PC-3 (cell line): ENCODE measurements at regions not wholly inside any gene's neighbourhood (a gene's known extent, or its start where the extent isn't known, plus 50 kb on each side); places are given as distances from the start of the nearest gene placed in this dataset.

Source experiments
- ATAC-seq: fragments of 200-7000 bp; cut with Tn5 transposase; 2 replicates; pipeline ENCODE4 v1.9.1; 2020; ENCODE audit warnings: mild to moderate bottlenecking, moderate library complexity
- BruUV-seq: library from RNA; stranded (reverse); fragments of 400-500 nt; replicated peaks from 2 replicates; lab custom pipeline; 2021; lab: Mats Ljungman, UMichigan
- CTCF ChIA-PET: fragments of 300-600 bp; sonication (Branson Sonifier 250); formaldehyde crosslinking; loops from one replicate; lab custom pipeline; 2022; ENCODE audit warnings: antibody characterized with exemption; lab: Charles Lee
- POLR2A ChIA-PET: fragments of 300-600 bp; sonication (Branson Sonifier 250); formaldehyde crosslinking; loops from one replicate; lab custom pipeline; 2022; ENCODE audit warnings: antibody characterized with exemption; ENCODE audit not compliant: unreplicated experiment; lab: Charles Lee
- DNase-seq: peaks from one replicate; pipeline ENCODE4 v3.0.0-alpha.2; 2015
- H2AFZ ChIP-seq: fragments of 300-600 bp; sonication (generic); 2 replicates; pipeline ENCODE4 v1.6.0; 2016; ENCODE audit warnings: antibody characterized with exemption, low read length
- H3F3A ChIP-seq: fragments of 300-600 bp; sonication (generic); one replicate; pipeline ENCODE4 v1.6.0; 2017; ENCODE audit warnings: antibody characterized with exemption, low read length, control low read depth, mild to moderate bottlenecking; ENCODE audit not compliant: unreplicated experiment
- H3K27ac ChIP-seq: fragments of 300-600 bp; sonication (generic); 2 replicates; pipeline ENCODE4 v1.5.1; 2016; ENCODE audit warnings: mild to moderate bottlenecking, low read length
- H3K27me3 ChIP-seq: fragments of 300-600 bp; sonication (generic); 2 replicates; pipeline ENCODE4 v1.6.1; 2016; ENCODE audit warnings: low read length, mixed read lengths
- H3K36me3 ChIP-seq: fragments of 300-600 bp; sonication (generic); 2 replicates; pipeline ENCODE4 v1.6.1; 2016; ENCODE audit warnings: low read depth, mixed run types, low read length, mixed read lengths
- H3K4me1 ChIP-seq: fragments of 300-600 bp; sonication (generic); 2 replicates; pipeline ENCODE4 v1.5.1; 2016; ENCODE audit warnings: low read length; ENCODE audit not compliant: insufficient read depth
- H3K4me2 ChIP-seq: fragments of 300-600 bp; sonication (generic); 2 replicates; pipeline ENCODE4 v1.6.0; 2016; ENCODE audit warnings: low read length
- H3K4me3 ChIP-seq: fragments of 300-600 bp; sonication (generic); 2 replicates; pipeline ENCODE4 v1.5.1; 2016; ENCODE audit warnings: mild to moderate bottlenecking, low read length, mixed read lengths
- H3K79me2 ChIP-seq: fragments of 300-600 bp; sonication (generic); 2 replicates; pipeline ENCODE4 v1.6.1; 2017; ENCODE audit warnings: low read length, mixed read lengths
- H3K9ac ChIP-seq: fragments of 300-600 bp; sonication (generic); 2 replicates; pipeline ENCODE4 v1.6.0; 2016; ENCODE audit warnings: mild to moderate bottlenecking, low read length
- H3K9me2 ChIP-seq: fragments of 300-600 bp; sonication (generic); replicated peaks from 2 replicates; pipeline ENCODE4 v1.6.1; 2016; ENCODE audit warnings: mixed run types, low read length, mixed read lengths
- H3K9me3 ChIP-seq: fragments of 300-600 bp; sonication (generic); 2 replicates; pipeline ENCODE4 v1.6.1; 2016; ENCODE audit warnings: low read length, mixed read lengths
- H4K20me1 ChIP-seq: fragments of 300-600 bp; sonication (generic); 2 replicates; pipeline ENCODE4 v1.6.1; 2016; ENCODE audit warnings: low read length, mixed read lengths
- CTCF ChIP-seq: fragments of 300-600 bp; sonication (generic); conservative IDR thresholded peaks from 2 replicates; pipeline ENCODE4 v1.5.1; 2017; ENCODE audit warnings: antibody characterized with exemption, low read depth, mild to moderate bottlenecking, low read length
- EZH2 ChIP-seq: fragments of 300-600 bp; sonication (generic); IDR thresholded peaks from one replicate; pipeline ENCODE4 v1.6.1; 2017; ENCODE audit warnings: antibody characterized with exemption, mild to moderate bottlenecking, low read length; ENCODE audit not compliant: unreplicated experiment
- EZH2phosphoT487 ChIP-seq: fragments of 300-600 bp; sonication (generic); IDR thresholded peaks from 2 replicates; pipeline ENCODE4 v1.6.1; 2018; ENCODE audit warnings: mild to moderate bottlenecking, antibody characterized with exemption, low read length, borderline replicate concordance
- intact Hi-C: fragments of 100-400 bp; cut with micrococcal nuclease; formaldehyde crosslinking; loops from 2 replicates; pipeline ENCODE4 v1.9.0; 2023

- Histone ChIP-seq H3K27ac (no peak overlapping the region), H2AFZ (no peak overlapping the region), H4K20me1 (no peaks in the 10 kb centered on the region), H3K9me2 (no peaks in the 10 kb centered on the region), H3K4me2 (no peak overlapping the region), H3K36me3 (no peaks in the 10 kb centered on the region), H3F3A (no peaks in the 10 kb centered on the region), H3K9ac (no peak overlapping the region), H3K4me1 (no peaks in the 10 kb centered on the region), H3K9me3 (no peaks in the 10 kb centered on the region), H3K79me2 (no peaks in the 10 kb centered on the region), H3K4me3 (no peak overlapping the region), H3K27me3 (no peaks in the 10 kb centered on the region)
- TF ChIP-seq CTCF (no peak), EZH2 (no peak), EZH2phosphoT487 (no peak)
- BruUV-seq = no TSS peak
- CTCF ChIA-PET = no interaction called here
- POLR2A ChIA-PET = no interaction called here
- ATAC-seq (no peak), DNase-seq (no peak)
- intact Hi-C loops = no loop called here
These were observed 142.0 kb downstream of the SOX3 start for GRCh38 chrX:140362861-140363260.

GRCh38 chrX:140360924-140361323 lies 143.9 kb downstream of the SOX3 start:
- H3K9me3 ChIP-seq = no peaks in the 10 kb centered on the region
- intact Hi-C loops = no loop called here
- H4K20me1 ChIP-seq = no peaks in the 10 kb centered on the region
- TF ChIP-seq EZH2phosphoT487 (no peak), CTCF (no peak), EZH2 (no peak)
- ATAC-seq = no peak
- no peaks in the 10 kb centered on the region for H3K4me1 ChIP-seq
- H3K79me2 ChIP-seq = no peaks in the 10 kb centered on the region
- no peak overlapping the region for H3K27ac ChIP-seq
- no TSS peak for BruUV-seq
- H3F3A ChIP-seq = no peaks in the 10 kb centered on the region
- POLR2A ChIA-PET = no interaction called here
- CTCF ChIA-PET = no interaction called here
- no peak overlapping the region for H3K4me2 ChIP-seq
- H3K9ac ChIP-seq = no peak overlapping the region
- no peak for DNase-seq
- H3K27me3 ChIP-seq = no peaks in the 10 kb centered on the region
- no peaks in the 10 kb centered on the region for H3K9me2 ChIP-seq
- no peak overlapping the region for H2AFZ ChIP-seq
- no peak overlapping the region for H3K4me3 ChIP-seq
- H3K36me3 ChIP-seq = no peaks in the 10 kb centered on the region

- Histone ChIP-seq H3K4me3 (no peak overlapping the region), H3K4me2 (no peak overlapping the region), H3K9me2 (no peaks in the 10 kb centered on the region), H4K20me1 (no peaks in the 10 kb centered on the region), H3K4me1 (no peaks in the 10 kb centered on the region), H3K27me3 (no peaks in the 10 kb centered on the region), H3K27ac (no peak overlapping the region), H2AFZ (no peak overlapping the region), H3K79me2 (no peaks in the 10 kb centered on the region), H3K9ac (no peak overlapping the region), H3K9me3 (no peaks in the 10 kb centered on the region), H3K36me3 (no peaks in the 10 kb centered on the region), H3F3A (no peaks in the 10 kb centered on the region)
- intact Hi-C loops = no loop called here
- CTCF ChIA-PET = no interaction called here
- BruUV-seq = no TSS peak
- POLR2A ChIA-PET = no interaction called here
- ATAC-seq = no peak
- no peak for TF ChIP-seq CTCF
- no peak for TF ChIP-seq EZH2phosphoT487
- no peak for TF ChIP-seq EZH2
- DNase-seq = no peak
These were observed 144.6 kb downstream of the SOX3 start for GRCh38 chrX:140360284-140360683.
